HCEC 1CT (cell line): ENCODE measurements at regions not wholly inside any gene's neighbourhood (a gene's known extent, or its start where the extent isn't known, plus 50 kb on each side); places are given as distances from the start of the nearest gene placed in this dataset.
"Not testable (repeated sequence)": the region's sequence is repeated elsewhere in the genome, so short reads cannot be mapped to it uniquely, and the experiment has no call there.

Source experiments
- DNase-seq: peaks from one replicate; pipeline ENCODE4 v3.0.0-alpha.2; 2017

GRCh38 chr4:189654396-189654795 is 286.3 kb upstream of the FRG1 start:
- not testable (repeated sequence) for DNase-seq

- DNase-seq, result not testable (repeated sequence)
Measured at GRCh38 chr4:189655817-189656216, 284.9 kb upstream of the FRG1 start.

GRCh38 chr4:189656641-189657040 is 284.0 kb upstream of the FRG1 start:
- no peak for DNase-seq

GRCh38 chr4:189658259-189658658 is 282.4 kb upstream of the FRG1 start:
- DNase-seq, result not testable (repeated sequence)

- DNase-seq, result not testable (repeated sequence)
Measured at GRCh38 chr4:189658831-189659230, 281.8 kb upstream of the FRG1 start.

GRCh38 chr4:189659287-189659686 is 281.4 kb upstream of the FRG1 start:
- no peak for DNase-seq

- no peak for DNase-seq
Measured at GRCh38 chr4:189660722-189661360, 279.8 kb upstream of the FRG1 start.

GRCh38 chr4:189664693-189665250 is 275.9 kb upstream of the FRG1 start:
- no peak for DNase-seq

GRCh38 chr4:189665712-189666305 is 274.9 kb upstream of the FRG1 start:
- not testable (repeated sequence) for DNase-seq

- DNase-seq, result not testable (repeated sequence)
Measured at GRCh38 chr4:189667386-189667785, 273.3 kb upstream of the FRG1 start.

GRCh38 chr4:189697675-189698245 is 242.9 kb upstream of the FRG1 start:
- DNase-seq, result not testable (repeated sequence)

- DNase-seq, result not testable (repeated sequence)
Measured at GRCh38 chr4:189703000-189703399, 237.7 kb upstream of the FRG1 start.

- DNase-seq, result not testable (repeated sequence)
Measured at GRCh38 chr4:189706821-189707220, 233.9 kb upstream of the FRG1 start.

GRCh38 chr4:189707227-189707626 is 233.4 kb upstream of the FRG1 start:
- not testable (repeated sequence) for DNase-seq

GRCh38 chr4:189711956-189712355 is 228.7 kb upstream of the FRG1 start:
- not testable (repeated sequence) for DNase-seq

- not testable (repeated sequence) for DNase-seq
Measured at GRCh38 chr4:189721016-189721993, 219.4 kb upstream of the FRG1 start.

GRCh38 chr4:189722324-189723003 is 218.2 kb upstream of the FRG1 start:
- not testable (repeated sequence) for DNase-seq

GRCh38 chr4:189727982-189728638 is 212.6 kb upstream of the FRG1 start:
- DNase-seq, result not testable (repeated sequence)

- DNase-seq, result not testable (repeated sequence)
Measured at GRCh38 chr4:189731989-189732388, 208.7 kb upstream of the FRG1 start.

- DNase-seq, result not testable (repeated sequence)
Measured at GRCh38 chr4:189733507-189733906, 207.2 kb upstream of the FRG1 start.

GRCh38 chr4:189734648-189735267 is 205.9 kb upstream of the FRG1 start:
- DNase-seq, result not testable (repeated sequence)
